ENCODE measurements at regions not wholly inside any gene's neighbourhood (a gene's known extent, or its start where the extent isn't known, plus 50 kb on each side); places are given as distances from the start of the nearest gene placed in this dataset.

GRCh38 chr10:78199759-78200158 is 166.1 kb downstream of the RPS24 start:
- Mint-ChIP-seq H3K27ac (no peak overlapping the region), H3K4me3 (no peak overlapping the region), H3K9me3 (ENCODE audit: insufficient read depth) (no peaks in the 10 kb centered on the region), H3K27me3 (peaks cover 10% of the 10 kb centered on the region), H3K4me1 (no peaks in the 10 kb centered on the region)
- peaks cover 0 to 7% (median 0%) of the 10 kb centered on the region in 3 donors for H3K9me3 ChIP-seq (ENCODE audit: control extremely low read depth in 1 of 3, control insufficient read depth in 2 of 3, insufficient read depth in 1 of 3, low read length in 2 of 3)
- no CpG with 5 or more reads among the region's 2 CpGs for WGBS (ENCODE audit: insufficient coverage)
- H2AFZ ChIP-seq (ENCODE audit: insufficient read depth, low read depth, low read length, poor library complexity, severe bottlenecking), result no peak overlapping the region
- H3K27ac ChIP-seq (ENCODE audit: low read length in 2 of 2), result no peak overlapping the region
- H4K20me1 ChIP-seq (ENCODE audit: control insufficient read depth, insufficient read depth, low read length, poor library complexity, severe bottlenecking), result no peaks in the 10 kb centered on the region
- CTCF ChIA-PET, result no interaction called here
- no peak for ATAC-seq (ENCODE audit: low read depth)
- no peak for TF ChIP-seq CTCF (IDR thresholded peaks at IDR 0.05)
- no peak for TF ChIP-seq EZH2 (IDR thresholded peaks at IDR 0.05; ENCODE audit: borderline replicate concordance, insufficient read depth, low read depth, low read length, poor library complexity, severe bottlenecking)
- H3K79me2 ChIP-seq (ENCODE audit: control insufficient read depth, insufficient read depth, low read length), result no peaks in the 10 kb centered on the region
- DNase-seq, result no peak
- POLR2A ChIA-PET, result no interaction called here
- no peak overlapping the region for H3K4me3 ChIP-seq (ENCODE audit: control extremely low read depth in 1 of 5, extremely low read depth in 1 of 5, insufficient read depth in 1 of 5, low read depth in 2 of 5, low read length in 4 of 5)
- no peaks in the 10 kb centered on the region for H3K27me3 ChIP-seq (replicated peaks in 1 of 4; ENCODE audit: control extremely low read depth in 1 of 4, control insufficient read depth in 3 of 4, insufficient read depth in 4 of 4, low read length in 3 of 4)
- no peak overlapping the region for H3K4me2 ChIP-seq (replicated peaks; ENCODE audit: low read depth, low read length, poor library complexity, severe bottlenecking)
- intact Hi-C loops (cut with micrococcal nuclease), result no loop called here
- no peaks in the 10 kb centered on the region for H3K4me1 ChIP-seq (ENCODE audit: control insufficient read depth in 2 of 2, insufficient read depth in 2 of 2, low read length in 2 of 2)
- H3K36me3 ChIP-seq (replicated peaks in 1 of 2; ENCODE audit: control extremely low read depth in 1 of 2, control insufficient read depth in 1 of 2, extremely low read depth in 1 of 2, insufficient read depth in 2 of 2, low read length in 1 of 2), result no peaks in the 10 kb centered on the region
- no peak overlapping the region for H3K9ac ChIP-seq (ENCODE audit: low read length)

GRCh38 chr10:78200686-78201085 is 167.0 kb downstream of the RPS24 start:
- TF ChIP-seq EZH2 (IDR thresholded peaks at IDR 0.05; ENCODE audit: borderline replicate concordance, insufficient read depth, low read depth, low read length, poor library complexity, severe bottlenecking) (no peak), CTCF (IDR thresholded peaks at IDR 0.05) (no peak)
- Histone ChIP-seq H3K4me1 (ENCODE audit: control insufficient read depth in 2 of 2, insufficient read depth in 2 of 2, low read length in 2 of 2) (no peaks in the 10 kb centered on the region), H3K79me2 (ENCODE audit: control insufficient read depth, insufficient read depth, low read length) (no peaks in the 10 kb centered on the region), H4K20me1 (ENCODE audit: control insufficient read depth, insufficient read depth, low read length, poor library complexity, severe bottlenecking) (no peaks in the 10 kb centered on the region), H2AFZ (ENCODE audit: insufficient read depth, low read depth, low read length, poor library complexity, severe bottlenecking) (no peak overlapping the region), H3K27me3 (replicated peaks in 1 of 4; ENCODE audit: control extremely low read depth in 1 of 4, control insufficient read depth in 3 of 4, insufficient read depth in 4 of 4, low read length in 3 of 4) (no peaks in the 10 kb centered on the region), H3K36me3 (replicated peaks in 1 of 2; ENCODE audit: control extremely low read depth in 1 of 2, control insufficient read depth in 1 of 2, extremely low read depth in 1 of 2, insufficient read depth in 2 of 2, low read length in 1 of 2) (no peaks in the 10 kb centered on the region), H3K4me2 (replicated peaks; ENCODE audit: low read depth, low read length, poor library complexity, severe bottlenecking) (no peak overlapping the region), H3K9me3 (ENCODE audit: control extremely low read depth in 1 of 3, control insufficient read depth in 2 of 3, insufficient read depth in 1 of 3, low read length in 2 of 3) (peaks cover 0 to 3% (median 0%) of the 10 kb centered on the region in 3 donors), H3K4me3 (ENCODE audit: control extremely low read depth in 1 of 5, extremely low read depth in 1 of 5, insufficient read depth in 1 of 5, low read depth in 2 of 5, low read length in 4 of 5) (no peak overlapping the region), H3K9ac (ENCODE audit: low read length) (no peak overlapping the region), H3K27ac (ENCODE audit: low read length in 2 of 2) (no peak overlapping the region)
- DNase-seq (no peak), ATAC-seq (ENCODE audit: low read depth) (no peak)
- Mint-ChIP-seq H3K27ac (no peak overlapping the region), H3K4me1 (no peaks in the 10 kb centered on the region), H3K4me3 (no peak overlapping the region), H3K9me3 (ENCODE audit: insufficient read depth) (no peaks in the 10 kb centered on the region), H3K27me3 (peaks cover 10% of the 10 kb centered on the region)
- 93% methylated on average over 3 of the region's 3 CpGs for WGBS (ENCODE audit: insufficient coverage)
- ChIA-PET POLR2A (no interaction called here), CTCF (no interaction called here)
- intact Hi-C loops (cut with micrococcal nuclease), result no loop called here
